ENCODE measurements at regions not wholly inside any gene's neighbourhood (a gene's known extent, or its start where the extent isn't known, plus 50 kb on each side); places are given as distances from the start of the nearest gene placed in this dataset.

DNA sequence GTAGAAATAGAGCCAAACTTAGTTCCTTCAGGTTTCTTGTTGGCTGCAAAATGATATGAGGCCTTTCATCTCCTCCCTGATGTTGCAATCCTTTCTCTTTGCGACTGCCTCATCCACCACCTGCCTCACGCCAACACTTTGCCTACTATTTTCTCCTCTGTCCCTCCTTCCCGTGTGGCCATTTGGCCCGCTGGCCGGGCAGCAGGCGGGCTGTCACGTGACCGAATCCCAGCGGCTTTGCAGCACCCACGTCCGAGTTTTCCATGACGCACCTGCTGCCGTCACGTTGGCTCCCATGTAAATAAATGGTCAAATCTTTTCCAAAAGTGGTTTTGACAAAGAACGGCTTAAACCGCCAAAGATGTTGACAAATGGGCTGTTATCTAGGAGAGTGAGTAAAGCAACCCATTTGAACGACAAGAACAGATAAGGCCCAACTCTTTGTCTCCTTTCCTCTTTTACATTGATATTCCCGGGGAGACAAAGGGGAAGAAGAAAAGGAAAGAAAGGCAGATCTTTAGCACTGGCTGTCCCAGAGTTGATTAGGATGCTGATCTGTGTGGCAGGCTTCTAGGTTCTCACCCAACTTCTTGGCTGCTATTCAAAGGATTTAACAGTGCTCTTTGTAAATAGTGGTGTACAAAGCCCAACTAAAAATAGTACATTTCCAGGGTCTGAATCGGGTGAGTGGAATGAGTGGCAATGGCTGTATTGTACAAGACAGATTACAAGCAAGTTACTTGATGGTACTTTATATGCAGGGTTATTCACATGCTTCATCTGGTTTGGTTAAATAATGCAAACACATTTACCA is 174.2 kb upstream of the JADE1 start:
- TF ChIP-seq CTCF (IDR thresholded peaks at IDR 0.05), result no peak
- TF ChIP-seq POLR2AphosphoS5 (IDR thresholded peaks at IDR 0.05; ENCODE audit: low read depth, low read length), result no peak
- TF ChIP-seq TCF7L2 (IDR thresholded peaks at IDR 0.05; ENCODE audit: low read depth, low read length), result no peak
- TF ChIP-seq, protein P1, sequence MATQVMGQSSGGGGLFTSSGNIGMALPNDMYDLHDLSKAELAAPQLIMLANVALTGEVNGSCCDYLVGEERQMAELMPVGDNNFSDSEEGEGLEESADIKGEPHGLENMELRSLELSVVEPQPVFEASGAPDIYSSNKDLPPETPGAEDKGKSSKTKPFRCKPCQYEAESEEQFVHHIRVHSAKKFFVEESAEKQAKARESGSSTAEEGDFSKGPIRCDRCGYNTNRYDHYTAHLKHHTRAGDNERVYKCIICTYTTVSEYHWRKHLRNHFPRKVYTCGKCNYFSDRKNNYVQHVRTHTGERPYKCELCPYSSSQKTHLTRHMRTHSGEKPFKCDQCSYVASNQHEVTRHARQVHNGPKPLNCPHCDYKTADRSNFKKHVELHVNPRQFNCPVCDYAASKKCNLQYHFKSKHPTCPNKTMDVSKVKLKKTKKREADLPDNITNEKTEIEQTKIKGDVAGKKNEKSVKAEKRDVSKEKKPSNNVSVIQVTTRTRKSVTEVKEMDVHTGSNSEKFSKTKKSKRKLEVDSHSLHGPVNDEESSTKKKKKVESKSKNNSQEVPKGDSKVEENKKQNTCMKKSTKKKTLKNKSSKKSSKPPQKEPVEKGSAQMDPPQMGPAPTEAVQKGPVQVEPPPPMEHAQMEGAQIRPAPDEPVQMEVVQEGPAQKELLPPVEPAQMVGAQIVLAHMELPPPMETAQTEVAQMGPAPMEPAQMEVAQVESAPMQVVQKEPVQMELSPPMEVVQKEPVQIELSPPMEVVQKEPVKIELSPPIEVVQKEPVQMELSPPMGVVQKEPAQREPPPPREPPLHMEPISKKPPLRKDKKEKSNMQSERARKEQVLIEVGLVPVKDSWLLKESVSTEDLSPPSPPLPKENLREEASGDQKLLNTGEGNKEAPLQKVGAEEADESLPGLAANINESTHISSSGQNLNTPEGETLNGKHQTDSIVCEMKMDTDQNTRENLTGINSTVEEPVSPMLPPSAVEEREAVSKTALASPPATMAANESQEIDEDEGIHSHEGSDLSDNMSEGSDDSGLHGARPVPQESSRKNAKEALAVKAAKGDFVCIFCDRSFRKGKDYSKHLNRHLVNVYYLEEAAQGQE (IDR thresholded peaks at IDR 0.05; ENCODE audit: insufficient read depth in 1 of 2, low read depth in 2 of 2, low read length in 1 of 2), result no peak
